ENCODE measurements at regions not wholly inside any gene's neighbourhood (a gene's known extent, or its start where the extent isn't known, plus 50 kb on each side); places are given as distances from the start of the nearest gene placed in this dataset.

DNA sequence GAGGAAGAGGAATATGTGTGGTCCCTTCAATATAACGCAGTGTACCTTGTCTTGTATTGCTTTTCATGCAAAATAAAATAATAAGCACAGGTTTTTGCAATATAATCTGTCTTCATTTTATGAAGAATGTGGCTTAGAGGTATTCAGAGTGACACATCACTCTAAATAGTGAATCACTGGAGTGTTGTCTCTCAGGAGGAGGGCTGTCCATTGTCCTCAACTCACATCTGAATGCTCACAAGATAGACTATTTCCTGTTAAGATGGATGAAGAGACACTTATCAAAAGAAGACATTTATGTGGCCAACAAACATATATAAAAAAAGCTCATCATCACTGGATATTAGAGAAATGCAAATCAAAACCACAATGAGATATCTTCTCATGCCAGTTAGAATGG lies 1147.5 kb upstream of the C9orf72 start:
- no peak for DNase-seq (ENCODE audit: low read depth)

GRCh38 chr9:28730111-28730510 lies 1156.8 kb upstream of the C9orf72 start:
- DNase-seq (ENCODE audit: low read depth): no peak

- no peak for DNase-seq (ENCODE audit: low read depth)
Measured at GRCh38 chr9:28735738-28736342, 1162.6 kb upstream of the C9orf72 start.

DNA sequence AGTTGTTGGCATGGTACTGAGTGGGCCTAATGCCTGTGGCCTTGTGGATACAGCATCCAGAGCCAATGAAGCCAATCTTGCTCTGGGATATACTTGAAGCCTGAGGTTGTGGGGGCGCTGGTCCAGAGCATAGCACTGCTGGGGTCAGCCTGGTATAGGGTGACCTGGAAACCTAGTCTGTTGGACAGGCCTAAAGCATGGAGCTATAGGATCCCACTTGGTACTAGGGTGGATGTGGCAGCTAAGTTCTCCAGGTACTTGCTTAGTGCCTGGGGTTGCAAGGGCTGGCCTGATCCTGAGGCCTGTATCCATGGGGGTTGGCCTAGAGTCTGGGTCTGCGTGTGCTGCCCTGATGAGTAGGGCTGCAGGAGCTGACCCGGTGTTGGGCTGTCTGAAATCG lies 1168.2 kb upstream of the C9orf72 start:
- no peak for DNase-seq (ENCODE audit: low read depth)

DNA sequence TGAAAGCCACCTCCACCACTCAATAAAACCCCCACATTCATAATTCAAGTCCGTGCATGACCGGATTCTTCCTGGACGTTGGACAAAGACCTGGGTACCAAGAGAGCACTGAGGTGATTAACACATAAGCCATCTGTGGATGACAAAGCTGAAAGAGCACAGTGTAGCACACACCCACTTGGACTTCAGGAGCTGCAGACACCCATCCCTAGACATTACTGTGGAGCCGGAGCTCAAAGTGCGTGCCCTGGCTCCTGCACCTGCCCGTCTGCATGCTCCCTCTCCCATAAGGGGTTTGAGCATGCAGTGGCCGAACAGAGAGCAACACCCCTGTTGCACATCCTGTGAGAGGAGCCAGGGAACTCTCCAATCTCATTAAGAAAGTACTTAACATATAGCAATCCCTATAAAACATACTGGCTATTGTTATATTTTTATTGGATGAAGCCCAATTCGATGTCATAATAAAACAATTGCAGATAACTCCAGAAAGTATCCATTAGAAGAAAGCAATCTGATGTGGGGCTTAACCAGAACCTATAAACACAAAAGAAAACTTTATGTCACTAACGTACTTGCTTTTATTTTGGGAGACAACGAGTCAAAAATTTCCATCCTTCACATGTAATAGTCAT lies 1174.2 kb upstream of the C9orf72 start:
- DNase-seq (ENCODE audit: low read depth): no peak

DNA sequence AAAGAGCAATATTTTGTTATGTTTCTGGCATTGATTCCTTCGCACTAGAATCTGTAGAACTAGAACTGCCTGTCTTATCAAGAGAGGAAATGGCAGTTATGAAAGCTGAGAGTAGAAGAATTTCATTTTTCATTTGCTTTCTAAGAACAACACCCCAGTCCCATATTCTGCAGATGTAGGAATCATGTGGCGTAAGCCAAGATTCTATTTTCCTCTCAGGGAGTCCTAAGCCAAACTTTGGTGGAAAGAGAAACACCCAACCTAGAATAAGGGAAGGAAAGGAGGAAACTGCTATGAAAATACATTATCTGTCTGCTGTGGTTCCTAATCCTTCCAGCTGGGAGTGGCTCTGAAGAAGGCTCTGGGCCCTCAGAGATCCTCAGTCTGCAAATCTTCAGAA lies 1176.9 kb upstream of the C9orf72 start:
- DNase-seq (ENCODE audit: low read depth): no peak

- DNase-seq (ENCODE audit: low read depth): no peak
Measured at GRCh38 chr9:28758341-28758740, 1185.1 kb upstream of the C9orf72 start.

DNA sequence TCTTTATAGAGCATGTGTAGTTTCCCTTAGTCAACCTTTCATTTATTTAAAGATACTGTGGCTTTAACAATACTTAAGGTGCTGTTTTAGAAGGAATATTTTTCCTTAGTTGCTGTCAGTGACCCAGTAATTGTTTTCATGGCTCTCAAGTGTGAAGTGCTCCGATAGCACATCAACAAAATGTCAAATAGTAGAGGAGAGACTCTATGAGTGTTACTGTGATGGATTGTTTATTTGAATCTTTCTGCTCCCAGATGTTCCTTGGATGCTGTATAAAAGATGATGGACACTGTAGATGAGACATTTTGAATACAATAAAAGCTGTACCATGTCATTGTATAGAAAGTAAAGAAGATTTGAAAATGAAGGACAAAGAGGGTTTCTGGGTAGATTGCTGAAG lies 1185.7 kb upstream of the C9orf72 start:
- DNase-seq (ENCODE audit: low read depth): no peak

DNA sequence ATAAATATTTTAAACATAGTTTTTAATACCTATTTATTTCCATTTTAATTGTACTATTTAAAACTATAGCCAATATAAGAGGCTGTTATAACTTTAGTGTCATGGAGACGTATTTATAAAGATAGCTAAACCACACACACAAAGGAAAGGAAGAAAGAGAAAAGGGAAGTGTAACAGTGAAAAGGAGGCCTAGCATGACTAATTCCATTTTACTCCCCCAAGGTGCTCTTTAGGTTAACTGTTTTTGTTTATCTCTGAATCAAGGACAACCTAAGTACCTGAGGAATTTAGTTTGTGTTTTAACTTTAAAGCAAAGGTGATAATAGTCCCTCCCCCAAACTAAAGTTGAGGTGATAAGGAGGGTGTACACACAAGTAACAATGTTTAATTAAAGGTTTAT lies 1188.9 kb upstream of the C9orf72 start:
- DNase-seq (ENCODE audit: low read depth): no peak

DNA sequence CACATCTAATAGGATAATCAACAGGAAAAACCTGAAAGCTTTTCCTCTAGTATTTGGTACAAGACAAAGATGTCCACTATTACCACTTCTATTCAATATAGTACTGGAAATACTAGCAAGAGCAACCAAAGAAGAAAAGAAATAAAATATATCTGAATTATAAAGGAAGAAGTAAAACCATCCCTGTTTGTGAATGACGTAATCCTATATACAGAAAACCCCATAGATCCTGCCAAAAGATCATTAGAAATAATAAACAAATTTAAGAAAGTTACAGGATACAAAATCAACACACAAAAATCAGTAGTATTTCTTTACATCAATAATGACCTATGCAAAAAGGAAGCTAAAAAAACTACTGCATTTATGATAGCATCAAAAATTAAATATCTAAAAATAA lies 1191.3 kb upstream of the C9orf72 start:
- no peak for DNase-seq (ENCODE audit: low read depth)

- DNase-seq (ENCODE audit: low read depth): no peak
Measured at GRCh38 chr9:28770226-28770625, 1196.9 kb upstream of the C9orf72 start.

DNA sequence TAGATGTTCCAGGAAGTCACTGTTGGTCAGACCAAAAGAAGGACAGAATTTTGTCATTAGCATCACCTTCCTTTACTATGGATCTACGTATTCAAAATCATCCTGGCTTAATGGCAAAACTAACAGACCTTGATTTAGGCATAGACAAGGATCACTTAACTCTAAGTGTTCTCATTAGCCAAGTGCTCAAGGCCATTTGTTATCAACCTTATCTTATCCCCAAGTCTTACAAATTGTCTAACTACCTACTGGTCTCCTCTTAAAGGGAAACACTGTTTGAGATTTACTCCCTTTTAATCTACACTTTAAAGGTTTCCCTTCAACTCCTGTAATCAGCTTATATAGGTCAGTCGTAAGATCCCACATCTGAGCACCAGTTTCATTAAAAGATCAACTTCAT lies 1197.5 kb upstream of the C9orf72 start:
- no peak for DNase-seq (ENCODE audit: low read depth)

DNA sequence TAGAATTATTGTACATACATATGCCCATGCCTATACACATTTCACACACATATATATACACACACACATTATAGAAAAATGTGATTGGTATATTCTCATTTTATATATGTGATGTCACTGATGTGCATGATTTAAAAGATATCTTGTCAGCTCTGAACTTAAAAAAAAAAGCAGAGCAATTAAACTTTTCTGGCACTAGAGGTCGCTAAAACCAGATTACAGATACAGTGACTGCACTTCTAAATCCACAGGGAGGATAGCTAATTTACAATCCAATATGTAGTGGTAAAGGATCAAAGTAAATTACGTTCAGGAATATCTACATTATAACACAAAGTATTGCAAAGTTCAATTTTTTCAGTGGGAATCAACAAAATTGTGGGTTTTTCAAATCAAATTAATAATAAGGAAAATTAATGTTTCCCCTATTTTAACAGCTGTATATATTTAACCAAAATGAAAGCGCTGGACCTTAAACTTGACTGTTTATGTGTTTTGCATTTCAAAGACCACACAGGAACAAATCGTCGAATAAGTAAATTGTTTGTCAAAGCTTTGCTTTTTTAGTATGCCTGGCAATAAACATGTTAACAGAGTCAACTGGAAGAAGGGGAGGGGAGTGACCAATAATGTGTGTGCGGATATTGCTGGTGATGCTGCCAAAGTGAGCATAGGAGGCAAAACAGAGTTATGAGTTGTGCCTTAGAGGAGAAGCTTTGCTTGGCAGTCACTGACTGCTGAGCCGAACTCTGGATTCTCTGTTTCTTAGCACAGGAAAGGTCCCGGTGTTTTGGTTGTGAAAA lies 1201.4 kb upstream of the C9orf72 start:
- DNase-seq (ENCODE audit: low read depth): peak; percentile 39

- DNase-seq (ENCODE audit: low read depth): no peak
Measured at GRCh38 chr9:28779243-28779642, 1206.0 kb upstream of the C9orf72 start.

DNA sequence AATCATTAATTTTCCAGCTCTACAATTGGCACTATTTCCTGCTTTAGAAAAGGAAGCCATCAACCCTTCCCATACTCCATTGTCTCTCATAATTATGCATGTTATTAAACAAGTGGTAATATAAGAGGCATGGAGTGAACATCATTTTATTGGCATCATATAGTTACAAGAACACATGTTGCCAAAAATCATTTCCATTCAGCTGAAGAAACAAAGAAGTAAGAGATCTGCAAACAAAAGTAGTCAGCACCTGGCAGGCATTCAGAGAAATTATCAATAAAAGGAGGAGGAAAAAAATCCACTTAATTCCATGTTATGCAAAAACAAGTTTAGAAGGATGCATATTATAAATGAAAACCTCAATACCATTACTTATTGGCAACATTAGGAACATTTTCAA lies 1208.2 kb upstream of the C9orf72 start:
- no peak for DNase-seq (ENCODE audit: low read depth)

DNA sequence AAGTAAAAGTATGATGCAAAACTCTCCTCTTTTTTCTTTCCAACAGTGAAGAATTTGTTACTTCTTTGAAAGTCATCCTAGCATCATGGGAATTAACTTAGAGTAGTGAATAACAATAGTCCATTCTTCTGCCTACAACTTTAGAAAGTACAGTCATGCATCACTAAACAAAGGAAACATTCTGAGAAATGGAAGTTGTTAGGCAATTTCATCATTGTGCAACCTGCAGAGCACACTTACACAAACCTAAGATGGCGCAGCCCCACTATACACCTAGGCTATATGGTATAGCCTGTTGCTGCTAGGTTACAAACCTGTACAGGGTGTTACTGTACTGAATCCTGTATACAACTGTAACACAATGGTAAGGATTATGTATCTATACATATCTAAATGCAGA lies 1209.3 kb upstream of the C9orf72 start:
- no peak for DNase-seq (ENCODE audit: low read depth)

GRCh38 chr9:28792716-28793115 lies 1219.4 kb upstream of the C9orf72 start:
- no peak for DNase-seq (ENCODE audit: low read depth)

DNA sequence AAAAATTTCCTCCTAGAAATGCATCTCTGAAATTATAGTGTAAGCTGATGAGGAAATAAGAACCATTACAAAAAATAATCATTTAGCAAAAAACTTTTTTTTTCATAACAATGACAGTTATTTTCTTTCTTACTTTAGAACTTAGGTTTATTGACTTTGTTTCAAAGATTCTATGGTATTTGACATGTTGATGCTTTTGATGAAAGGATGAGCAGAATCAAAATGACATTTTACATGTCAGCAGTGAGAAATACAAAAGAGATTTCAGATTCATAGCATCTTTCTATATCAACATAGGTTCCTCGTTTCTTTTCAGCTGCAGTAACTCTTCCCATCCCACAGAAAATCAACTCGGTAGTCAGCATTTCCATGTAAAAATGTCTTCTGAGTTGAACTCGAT lies 1226.6 kb upstream of the C9orf72 start:
- DNase-seq (ENCODE audit: low read depth): no peak

GRCh38 chr9:28801144-28801799 lies 1228.0 kb upstream of the C9orf72 start:
- DNase-seq (ENCODE audit: low read depth): peak; percentile 61

DNA sequence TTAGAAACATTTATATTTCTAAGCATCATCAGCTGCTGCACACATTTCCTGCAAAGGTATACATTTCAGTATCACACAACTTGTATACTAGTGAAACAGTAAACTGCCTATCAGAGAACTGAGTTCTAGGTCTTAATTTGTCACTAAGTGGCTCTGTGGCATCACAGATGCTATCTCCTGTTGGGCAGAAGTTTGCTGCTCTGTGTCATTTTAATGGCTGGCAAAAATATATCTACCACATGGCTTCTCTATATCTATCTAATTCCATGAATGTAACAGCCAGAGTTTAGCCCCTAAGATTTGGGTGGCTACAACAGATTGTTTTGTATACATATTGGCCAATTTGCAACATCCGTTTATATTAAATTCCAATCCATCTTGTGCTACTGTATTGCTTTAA lies 1231.9 kb upstream of the C9orf72 start:
- DNase-seq (ENCODE audit: low read depth): no peak

DNA sequence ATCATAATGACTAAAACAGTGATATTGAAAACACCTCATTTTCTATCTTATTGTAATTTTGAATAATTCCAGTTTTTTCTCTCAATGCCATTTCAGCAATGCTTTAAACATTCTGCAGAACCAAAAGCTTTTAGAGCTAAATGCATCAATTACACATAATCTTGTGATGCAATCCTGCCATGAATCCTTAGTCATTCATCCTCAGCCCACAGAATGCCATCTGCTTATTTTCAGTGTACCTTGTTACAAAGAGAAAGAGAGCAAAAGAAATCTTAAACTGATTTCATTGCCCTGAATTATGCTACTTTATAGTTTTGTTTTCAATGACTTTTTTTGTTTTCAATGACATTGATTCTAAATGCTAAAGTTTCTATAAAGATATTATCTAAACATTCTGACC lies 1234.8 kb upstream of the C9orf72 start:
- peak; percentile 48 for DNase-seq (ENCODE audit: low read depth)

GRCh38 chr9:28810388-28811075 lies 1237.3 kb upstream of the C9orf72 start:
- peak; percentile 81 for DNase-seq (ENCODE audit: low read depth)
